ENCODE measurements at regions not wholly inside any gene's neighbourhood (a gene's known extent, or its start where the extent isn't known, plus 50 kb on each side); places are given as distances from the start of the nearest gene placed in this dataset.
"Not testable (repeated sequence)": the region's sequence is repeated elsewhere in the genome, so short reads cannot be mapped to it uniquely, and the experiment has no call there.

DNA sequence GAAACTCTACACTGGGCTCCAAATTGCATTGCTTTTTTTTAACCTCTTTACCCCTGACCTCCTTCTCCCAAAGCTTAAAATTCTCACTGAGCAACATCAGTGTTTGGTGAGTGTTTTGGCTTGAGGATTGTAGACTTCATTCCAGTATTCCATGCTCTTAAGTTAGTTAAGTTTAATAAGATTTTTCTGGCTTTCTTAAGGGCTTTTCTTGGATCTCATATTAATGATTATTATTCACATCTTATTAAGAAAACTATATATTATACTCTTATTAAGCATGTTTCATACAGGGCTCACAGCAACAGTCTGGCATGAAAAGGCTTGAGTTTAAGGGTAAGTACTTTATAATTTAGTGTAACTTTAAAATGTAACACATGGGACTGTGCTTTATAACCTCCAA, 141.8 kb downstream of the DISP1 start:
- no peaks in the 10 kb centered on the region for H3K27me3 ChIP-seq (ENCODE audit: control insufficient read depth in 1 of 2, insufficient read depth in 2 of 2, low read length in 2 of 2)
- no peak overlapping the region for H3K4me3 ChIP-seq (ENCODE audit: low read depth in 1 of 2, low read length in 2 of 2)
- no peaks in the 10 kb centered on the region for H3K4me1 ChIP-seq (ENCODE audit: control insufficient read depth in 2 of 2, insufficient read depth in 2 of 2, low read length in 1 of 2)
- no peaks in the 10 kb centered on the region for H3K36me3 ChIP-seq (ENCODE audit: control insufficient read depth in 2 of 2, insufficient read depth in 2 of 2, low read length in 1 of 2)
- no peaks in the 10 kb centered on the region for H3K9me3 ChIP-seq (ENCODE audit: control insufficient read depth in 2 of 2, insufficient read depth in 1 of 2, low read depth in 1 of 2, low read length in 1 of 2)
- H3K27ac ChIP-seq (ENCODE audit: low read depth in 2 of 2, low read length in 1 of 2), result no peak overlapping the region

GRCh38 chr1:222967466-222968240, 152.8 kb downstream of the DISP1 start:
- Histone ChIP-seq H3K4me1 (ENCODE audit: control insufficient read depth in 2 of 2, insufficient read depth in 2 of 2, low read length in 1 of 2) (no peaks in the 10 kb centered on the region), H3K27me3 (ENCODE audit: control insufficient read depth in 1 of 2, insufficient read depth in 2 of 2, low read length in 2 of 2) (no peaks in the 10 kb centered on the region), H3K36me3 (ENCODE audit: control insufficient read depth in 2 of 2, insufficient read depth in 2 of 2, low read length in 1 of 2) (no peaks in the 10 kb centered on the region), H3K27ac (ENCODE audit: low read depth in 2 of 2, low read length in 1 of 2) (no peak overlapping the region), H3K4me3 (ENCODE audit: low read depth in 1 of 2, low read length in 2 of 2) (no peak overlapping the region), H3K9me3 (ENCODE audit: control insufficient read depth in 2 of 2, insufficient read depth in 1 of 2, low read depth in 1 of 2, low read length in 1 of 2) (no peaks in the 10 kb centered on the region)
- 75 to 85% methylated on average over 5 of the region's 5 CpGs for WGBS, 2 donors

DNA sequence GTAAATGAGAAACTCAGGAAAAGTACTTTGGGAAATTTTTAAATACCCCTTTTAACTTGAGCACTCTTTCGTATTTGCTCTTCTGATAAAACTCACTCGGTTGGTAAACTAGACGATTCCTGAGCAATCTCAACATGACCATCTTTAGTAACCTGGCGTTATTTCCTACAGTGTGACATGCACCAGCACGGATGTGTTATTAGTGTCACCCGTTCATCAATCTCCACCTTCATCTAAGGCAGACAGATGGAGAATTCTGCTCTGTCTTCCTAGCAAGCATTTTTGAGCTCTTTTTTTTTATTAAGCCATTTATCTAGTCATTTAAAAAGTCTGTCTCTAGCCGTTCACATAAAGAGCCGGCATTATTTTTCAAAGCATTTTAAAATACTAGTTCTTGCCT, 155.2 kb downstream of the DISP1 start:
- Histone ChIP-seq H3K4me3 (ENCODE audit: low read depth in 1 of 2, low read length in 2 of 2) (no peak overlapping the region), H3K4me1 (ENCODE audit: control insufficient read depth in 2 of 2, insufficient read depth in 2 of 2, low read length in 1 of 2) (no peaks in the 10 kb centered on the region), H3K27ac (ENCODE audit: low read depth in 2 of 2, low read length in 1 of 2) (no peak overlapping the region), H3K36me3 (ENCODE audit: control insufficient read depth in 2 of 2, insufficient read depth in 2 of 2, low read length in 1 of 2) (no peaks in the 10 kb centered on the region), H3K27me3 (ENCODE audit: control insufficient read depth in 1 of 2, insufficient read depth in 2 of 2, low read length in 2 of 2) (no peaks in the 10 kb centered on the region), H3K9me3 (ENCODE audit: control insufficient read depth in 2 of 2, insufficient read depth in 1 of 2, low read depth in 1 of 2, low read length in 1 of 2) (no peaks in the 10 kb centered on the region)
- 82 to 83% methylated on average over 8 of the region's 8 CpGs for WGBS, 2 donors

GRCh38 chr1:222970711-222971110, 155.9 kb downstream of the DISP1 start:
- H3K9me3 ChIP-seq (ENCODE audit: control insufficient read depth in 2 of 2, insufficient read depth in 1 of 2, low read depth in 1 of 2, low read length in 1 of 2), result no peaks in the 10 kb centered on the region
- H3K36me3 ChIP-seq (ENCODE audit: control insufficient read depth in 2 of 2, insufficient read depth in 2 of 2, low read length in 1 of 2), result no peaks in the 10 kb centered on the region
- no peaks in the 10 kb centered on the region for H3K4me1 ChIP-seq (ENCODE audit: control insufficient read depth in 2 of 2, insufficient read depth in 2 of 2, low read length in 1 of 2)
- no peak overlapping the region for H3K4me3 ChIP-seq (ENCODE audit: low read depth in 1 of 2, low read length in 2 of 2)
- 83 to 89% methylated on average over 4 of the region's 4 CpGs for WGBS, 2 donors
- no peak overlapping the region for H3K27ac ChIP-seq (ENCODE audit: low read depth in 2 of 2, low read length in 1 of 2)
- no peaks in the 10 kb centered on the region for H3K27me3 ChIP-seq (ENCODE audit: control insufficient read depth in 1 of 2, insufficient read depth in 2 of 2, low read length in 2 of 2)

- H3K4me3 ChIP-seq (ENCODE audit: low read depth in 1 of 2, low read length in 2 of 2), result no peak overlapping the region
- no peaks in the 10 kb centered on the region for H3K36me3 ChIP-seq (ENCODE audit: control insufficient read depth in 2 of 2, insufficient read depth in 2 of 2, low read length in 1 of 2)
- H3K27ac ChIP-seq (ENCODE audit: low read depth in 2 of 2, low read length in 1 of 2), result no peak overlapping the region
- no peaks in the 10 kb centered on the region for H3K9me3 ChIP-seq (ENCODE audit: control insufficient read depth in 2 of 2, insufficient read depth in 1 of 2, low read depth in 1 of 2, low read length in 1 of 2)
- H3K27me3 ChIP-seq (ENCODE audit: control insufficient read depth in 1 of 2, insufficient read depth in 2 of 2, low read length in 2 of 2), result no peaks in the 10 kb centered on the region
- 87 to 90% methylated on average over 2 of the region's 2 CpGs for WGBS, 2 donors
- no peaks in the 10 kb centered on the region for H3K4me1 ChIP-seq (ENCODE audit: control insufficient read depth in 2 of 2, insufficient read depth in 2 of 2, low read length in 1 of 2)
Observed at GRCh38 chr1:222971146-222971545, 156.3 kb downstream of the DISP1 start.

GRCh38 chr1:222973561-222973960, 158.7 kb downstream of the DISP1 start:
- Histone ChIP-seq H3K36me3 (ENCODE audit: control insufficient read depth in 2 of 2, insufficient read depth in 2 of 2, low read length in 1 of 2) (no peaks in the 10 kb centered on the region), H3K27ac (ENCODE audit: low read depth in 2 of 2, low read length in 1 of 2) (no peak overlapping the region), H3K27me3 (ENCODE audit: control insufficient read depth in 1 of 2, insufficient read depth in 2 of 2, low read length in 2 of 2) (no peaks in the 10 kb centered on the region), H3K9me3 (ENCODE audit: control insufficient read depth in 2 of 2, insufficient read depth in 1 of 2, low read depth in 1 of 2, low read length in 1 of 2) (no peaks in the 10 kb centered on the region), H3K4me1 (ENCODE audit: control insufficient read depth in 2 of 2, insufficient read depth in 2 of 2, low read length in 1 of 2) (no peaks in the 10 kb centered on the region), H3K4me3 (ENCODE audit: low read depth in 1 of 2, low read length in 2 of 2) (no peak overlapping the region)
- WGBS, 2 donors, result 92 to 93% methylated on average over 2 of the region's 2 CpGs

- Histone ChIP-seq H3K4me1 (ENCODE audit: control insufficient read depth in 2 of 2, insufficient read depth in 2 of 2, low read length in 1 of 2) (no peaks in the 10 kb centered on the region), H3K27ac (ENCODE audit: low read depth in 2 of 2, low read length in 1 of 2) (no peak overlapping the region), H3K9me3 (ENCODE audit: control insufficient read depth in 2 of 2, insufficient read depth in 1 of 2, low read depth in 1 of 2, low read length in 1 of 2) (no peaks in the 10 kb centered on the region), H3K4me3 (ENCODE audit: low read depth in 1 of 2, low read length in 2 of 2) (no peak overlapping the region), H3K27me3 (ENCODE audit: control insufficient read depth in 1 of 2, insufficient read depth in 2 of 2, low read length in 2 of 2) (no peaks in the 10 kb centered on the region), H3K36me3 (ENCODE audit: control insufficient read depth in 2 of 2, insufficient read depth in 2 of 2, low read length in 1 of 2) (no peaks in the 10 kb centered on the region)
- 79 to 81% methylated on average over 3 of the region's 3 CpGs for WGBS, 2 donors
Observed at GRCh38 chr1:222974496-222974895, 159.7 kb downstream of the DISP1 start.

GRCh38 chr1:222975472-222976122, 160.8 kb downstream of the DISP1 start:
- Histone ChIP-seq H3K9me3 (ENCODE audit: control insufficient read depth in 2 of 2, insufficient read depth in 1 of 2, low read depth in 1 of 2, low read length in 1 of 2) (no peaks in the 10 kb centered on the region), H3K27me3 (ENCODE audit: control insufficient read depth in 1 of 2, insufficient read depth in 2 of 2, low read length in 2 of 2) (no peaks in the 10 kb centered on the region), H3K27ac (ENCODE audit: low read depth in 2 of 2, low read length in 1 of 2) (no peak overlapping the region), H3K4me3 (ENCODE audit: low read depth in 1 of 2, low read length in 2 of 2) (no peak overlapping the region), H3K36me3 (ENCODE audit: control insufficient read depth in 2 of 2, insufficient read depth in 2 of 2, low read length in 1 of 2) (no peaks in the 10 kb centered on the region), H3K4me1 (ENCODE audit: control insufficient read depth in 2 of 2, insufficient read depth in 2 of 2, low read length in 1 of 2) (no peaks in the 10 kb centered on the region)
- WGBS, 2 donors, result 62 to 79% methylated on average over 6 of the region's 6 CpGs

GRCh38 chr1:222976453-222976852, 161.6 kb downstream of the DISP1 start:
- WGBS, 2 donors, result 45 to 58% methylated on average over 1 of the region's 1 CpG

GRCh38 chr1:222977294-222977693, 162.5 kb downstream of the DISP1 start:
- H3K9me3 ChIP-seq (ENCODE audit: control insufficient read depth in 2 of 2, insufficient read depth in 1 of 2, low read depth in 1 of 2, low read length in 1 of 2); H3K27me3 ChIP-seq (ENCODE audit: control insufficient read depth in 1 of 2, insufficient read depth in 2 of 2, low read length in 2 of 2): not testable (repeated sequence)
- WGBS, 2 donors, result 93 to 96% methylated on average over 3 to 4 of the region's 5 CpGs

More at GRCh38 chr1:222976453-222976852, 161.6 kb downstream of the DISP1 start:
- H3K36me3 ChIP-seq (ENCODE audit: control insufficient read depth in 2 of 2, insufficient read depth in 2 of 2, low read length in 1 of 2), result no peaks in the 10 kb centered on the region
- no peak overlapping the region for H3K27ac ChIP-seq (ENCODE audit: low read depth in 2 of 2, low read length in 1 of 2)
- H3K4me3 ChIP-seq (ENCODE audit: low read depth in 1 of 2, low read length in 2 of 2), result no peak overlapping the region
- no peaks in the 10 kb centered on the region for H3K4me1 ChIP-seq (ENCODE audit: control insufficient read depth in 2 of 2, insufficient read depth in 2 of 2, low read length in 1 of 2)
- H3K9me3 ChIP-seq (ENCODE audit: control insufficient read depth in 2 of 2, insufficient read depth in 1 of 2, low read depth in 1 of 2, low read length in 1 of 2), result no peaks in the 10 kb centered on the region
- no peaks in the 10 kb centered on the region for H3K27me3 ChIP-seq (ENCODE audit: control insufficient read depth in 1 of 2, insufficient read depth in 2 of 2, low read length in 2 of 2)

More at GRCh38 chr1:222977294-222977693, 162.5 kb downstream of the DISP1 start:
- H3K4me3 ChIP-seq (ENCODE audit: low read depth in 1 of 2, low read length in 2 of 2); H3K27ac ChIP-seq (ENCODE audit: low read depth in 2 of 2, low read length in 1 of 2); H3K4me1 ChIP-seq (ENCODE audit: control insufficient read depth in 2 of 2, insufficient read depth in 2 of 2, low read length in 1 of 2); H3K36me3 ChIP-seq (ENCODE audit: control insufficient read depth in 2 of 2, insufficient read depth in 2 of 2, low read length in 1 of 2): not testable (repeated sequence)

Data from esophagus (tissue), 2 donors.